GM12891 (cell line): ENCODE measurements at regions not wholly inside any gene's neighbourhood (a gene's known extent, or its start where the extent isn't known, plus 50 kb on each side); places are given as distances from the start of the nearest gene placed in this dataset.

Experiments used
- PAX5 ChIP-seq: IDR thresholded peaks from 2 replicates; pipeline ENCODE4 v1.6.1; 2011; ENCODE audit warnings: low read length, moderate library complexity, mild to moderate bottlenecking; ENCODE audit not compliant: insufficient read depth, severe bottlenecking
- POLR2A ChIP-seq: IDR thresholded peaks from 2 replicates; pipeline ENCODE4 v1.6.1; 2011; ENCODE audit warnings: low read depth, low read length, control low read depth
- POLR2AphosphoS5 ChIP-seq: IDR thresholded peaks from 2 replicates; pipeline ENCODE4 v1.6.1; 2011; ENCODE audit warnings: low read depth, low read length, control low read depth
- POU2F2 ChIP-seq: IDR thresholded peaks from 2 replicates; pipeline ENCODE4 v1.6.1; 2011; ENCODE audit warnings: low read depth, mild to moderate bottlenecking, control low read depth, low read length, moderate library complexity
- SPI1 ChIP-seq: IDR thresholded peaks from 2 replicates; pipeline ENCODE4 v1.6.1; 2011; ENCODE audit warnings: low read depth, low read length, control low read depth
- TAF1 ChIP-seq: IDR thresholded peaks from 2 replicates; pipeline ENCODE4 v1.6.1; 2011; ENCODE audit warnings: low read depth, low read length, control low read depth

GRCh38 chr10:105950410-105950809 lies 1214.1 kb downstream of the SORCS1 start:
- TF ChIP-seq POLR2A (no peak), POLR2AphosphoS5 (no peak), TAF1 (no peak), SPI1 (no peak), POU2F2 (no peak), PAX5 (no peak)
